ENCODE measurements at regions not wholly inside any gene's neighbourhood (a gene's known extent, or its start where the extent isn't known, plus 50 kb on each side); places are given as distances from the start of the nearest gene placed in this dataset.

- H3K27ac ChIP-seq = no peak overlapping the region
- no peak overlapping the region for H3K4me3 ChIP-seq
- no peaks in the 10 kb centered on the region for H3K36me3 ChIP-seq
- H3K4me1 ChIP-seq = peaks cover 0 to 6% (median 0%) of the 10 kb centered on the region in 4 donors
- no peak for DNase-seq
- no peak for TF ChIP-seq CTCF (IDR thresholded peaks at IDR 0.05)
- TF ChIP-seq POLR2A (IDR thresholded peaks at IDR 0.05) = no peak
- TF ChIP-seq POLR2AphosphoS5 (IDR thresholded peaks at IDR 0.05) = peak in 1 of 3 donors; percentile 37
- no peak for TF ChIP-seq EP300 (IDR thresholded peaks at IDR 0.05)
- no peaks in the 10 kb centered on the region for H3K9me3 ChIP-seq
- H3K27me3 ChIP-seq = no peaks in the 10 kb centered on the region
- WGBS, 5 donors = 89 to 94% (median 92%) methylated on average over 4 of the region's 4 CpGs
- intact Hi-C loops (cut with DNase I; ENCODE audit: low total_unique reads) = no loop called here
Observed at GRCh38 chr4:128338634-128339355, 51.2 kb upstream of the PGRMC2 start.

- Histone ChIP-seq H3K9me3 (no peaks in the 10 kb centered on the region), H3K4me3 (no peak overlapping the region), H3K4me1 (peaks cover 0 to 6% (median 0%) of the 10 kb centered on the region in 4 donors), H3K27me3 (no peaks in the 10 kb centered on the region), H3K36me3 (no peaks in the 10 kb centered on the region), H3K27ac (no peak overlapping the region)
- no peak for DNase-seq
- 85 to 95% (median 91%) methylated on average over 2 of the region's 2 CpGs for WGBS, 5 donors
- intact Hi-C loops (cut with DNase I; ENCODE audit: low total_unique reads) = no loop called here
- TF ChIP-seq CTCF (IDR thresholded peaks at IDR 0.05) = no peak
- TF ChIP-seq POLR2A (IDR thresholded peaks at IDR 0.05) = no peak
- no peak for TF ChIP-seq POLR2AphosphoS5 (IDR thresholded peaks at IDR 0.05)
Observed at GRCh38 chr4:128337863-128338262, 50.2 kb upstream of the PGRMC2 start.
